ENCODE measurements at regions not wholly inside any gene's neighbourhood (a gene's known extent, or its start where the extent isn't known, plus 50 kb on each side); places are given as distances from the start of the nearest gene placed in this dataset.

DNA sequence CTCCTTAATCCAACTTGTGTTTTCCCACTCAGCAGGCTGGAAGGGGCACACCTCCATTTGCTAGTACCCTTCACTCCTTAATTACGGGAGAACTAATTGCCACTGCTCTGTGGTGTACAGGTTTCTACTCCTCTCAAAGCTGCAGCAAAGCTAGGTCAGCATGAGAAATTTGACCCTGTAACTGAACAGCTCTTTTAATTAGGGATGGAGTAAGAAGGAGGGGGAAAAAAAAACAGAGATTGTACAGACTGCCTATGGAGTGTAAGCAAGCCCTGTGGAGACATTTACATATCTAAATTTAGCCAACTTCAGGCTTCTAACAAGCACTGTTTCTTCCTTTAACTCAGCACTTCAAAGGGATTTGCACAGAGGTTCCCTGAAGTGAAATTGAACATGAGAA lies 629.7 kb upstream of the SETBP1 start:
- no peak for DNase-seq (ENCODE audit: low spot score)

GRCh38 chr18:44054514-44054913 lies 626.2 kb upstream of the SETBP1 start:
- DNase-seq (ENCODE audit: low spot score) = no peak

- DNase-seq (ENCODE audit: low spot score) = no peak
Observed at GRCh38 chr18:44060197-44060596, 620.5 kb upstream of the SETBP1 start.

- DNase-seq (ENCODE audit: low spot score) = no peak
Observed at GRCh38 chr18:44061438-44061837, 619.2 kb upstream of the SETBP1 start.

- no peak for DNase-seq (ENCODE audit: low spot score)
Observed at GRCh38 chr18:44062345-44062744, 618.3 kb upstream of the SETBP1 start.

- no peak for DNase-seq (ENCODE audit: low spot score)
Observed at GRCh38 chr18:44065206-44065605, 615.5 kb upstream of the SETBP1 start.

- DNase-seq (ENCODE audit: low spot score) = no peak
Observed at GRCh38 chr18:44066541-44066940, 614.1 kb upstream of the SETBP1 start.

DNA sequence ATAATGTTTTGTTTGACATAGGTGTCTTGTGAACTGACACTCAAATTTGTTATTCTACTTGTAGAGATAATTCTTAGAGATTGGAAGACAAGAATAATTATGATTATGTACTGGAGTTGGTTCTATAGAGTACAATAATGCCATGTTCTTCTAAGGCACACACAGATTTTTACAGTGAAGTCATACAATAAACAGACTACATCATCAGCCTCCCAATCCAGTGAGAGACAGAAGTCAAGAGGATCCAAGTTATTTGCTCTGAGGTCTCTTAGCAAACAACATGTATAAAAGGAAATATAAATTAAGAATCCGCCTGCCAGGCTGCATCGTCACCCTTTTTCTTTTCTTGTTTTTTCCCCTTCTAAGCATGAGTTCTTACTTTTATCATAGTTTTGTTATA lies 613.5 kb upstream of the SETBP1 start:
- no peak for DNase-seq (ENCODE audit: low spot score)

GRCh38 chr18:44075038-44075437 lies 605.6 kb upstream of the SETBP1 start:
- DNase-seq (ENCODE audit: low spot score) = no peak

- peak; percentile 45 for DNase-seq (ENCODE audit: low spot score)
Observed at GRCh38 chr18:44079606-44080005, 601.1 kb upstream of the SETBP1 start.

DNA sequence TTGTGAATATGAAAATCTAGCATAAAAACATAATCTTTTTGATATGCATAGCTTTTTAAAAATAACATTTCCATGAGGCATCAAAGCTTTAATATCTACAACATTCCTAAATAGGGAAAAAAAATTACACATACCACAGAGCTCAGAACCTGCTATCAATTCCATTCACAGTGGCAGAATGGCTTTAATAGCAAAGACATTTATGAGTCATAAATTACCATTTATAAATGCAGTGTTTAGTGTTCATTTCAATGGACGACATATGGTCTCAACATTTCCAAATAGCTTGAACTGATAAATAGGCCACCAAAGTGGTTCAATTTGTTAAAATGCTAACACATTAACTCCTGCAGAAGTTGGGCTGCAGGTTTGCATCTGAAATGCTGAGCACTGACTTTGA lies 600.6 kb upstream of the SETBP1 start:
- no peak for DNase-seq (ENCODE audit: low spot score)

DNA sequence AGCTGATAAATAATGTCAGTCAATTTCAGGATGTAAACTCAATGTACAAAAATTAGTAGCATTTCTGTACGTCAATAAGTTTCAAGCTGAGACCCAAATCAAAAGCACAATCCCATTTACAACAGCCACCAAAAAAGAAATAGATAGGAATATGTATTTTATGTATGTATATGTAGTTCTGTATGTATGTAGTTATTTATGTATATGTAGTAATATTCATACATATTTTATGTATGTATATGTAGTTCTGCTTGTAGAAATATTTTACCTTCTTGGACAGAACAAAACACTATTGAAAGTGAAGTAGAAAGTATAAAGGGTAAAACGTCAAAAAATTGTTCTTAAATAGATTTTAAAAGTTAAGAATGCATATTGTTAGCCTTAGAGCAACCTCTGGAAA lies 591.0 kb upstream of the SETBP1 start:
- DNase-seq (ENCODE audit: low spot score) = no peak

- DNase-seq (ENCODE audit: low spot score) = no peak
Observed at GRCh38 chr18:44090453-44090852, 590.2 kb upstream of the SETBP1 start.

DNA sequence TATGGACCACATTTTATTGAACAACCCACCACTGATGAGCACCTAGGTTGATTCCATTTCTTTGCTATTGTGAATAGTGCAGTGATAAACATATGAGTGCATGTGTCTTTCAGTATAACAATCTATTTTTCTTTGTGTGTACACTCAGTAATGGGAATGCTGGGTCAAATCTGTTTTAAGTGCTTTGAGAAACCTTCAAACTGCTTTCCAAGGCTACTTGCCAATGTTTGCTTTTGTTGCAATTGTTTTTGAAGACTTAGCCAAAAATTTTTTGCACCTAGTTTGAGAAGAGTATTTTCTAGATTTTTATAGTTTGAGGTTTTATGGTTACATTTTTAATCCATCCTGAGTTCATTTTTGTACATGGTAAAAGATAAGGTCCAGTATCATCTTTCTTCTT lies 587.4 kb upstream of the SETBP1 start:
- no peak for DNase-seq (ENCODE audit: low spot score)

GRCh38 chr18:44096016-44096415 lies 584.7 kb upstream of the SETBP1 start:
- DNase-seq (ENCODE audit: low spot score) = no peak

DNA sequence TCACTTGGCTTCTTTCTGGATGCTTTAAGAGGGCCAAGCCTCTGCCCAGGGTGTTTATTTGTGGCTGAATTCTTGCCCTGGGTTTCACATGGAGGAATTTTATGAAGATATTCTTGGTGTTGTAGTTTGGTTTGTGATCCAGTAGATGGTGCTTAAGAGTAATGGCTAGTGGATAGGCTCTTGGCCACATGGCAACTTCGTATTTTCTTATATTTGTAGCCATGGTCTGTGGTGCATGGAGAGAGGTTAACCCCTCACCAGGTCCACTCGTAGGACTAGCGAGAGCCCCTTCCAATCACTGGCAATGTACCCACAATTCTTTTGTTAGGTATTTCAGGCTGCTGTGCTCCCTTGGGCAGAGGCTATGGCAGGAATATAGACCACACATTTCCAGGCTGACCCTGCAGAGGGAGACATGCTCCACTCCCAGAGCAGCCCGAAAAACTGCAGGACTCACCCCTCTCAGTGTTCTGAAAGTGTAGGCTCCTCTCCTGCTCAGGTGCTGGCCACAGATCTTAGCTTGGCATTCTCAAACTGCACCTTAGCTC lies 582.1 kb upstream of the SETBP1 start:
- no peak for DNase-seq (ENCODE audit: low spot score)

DNA sequence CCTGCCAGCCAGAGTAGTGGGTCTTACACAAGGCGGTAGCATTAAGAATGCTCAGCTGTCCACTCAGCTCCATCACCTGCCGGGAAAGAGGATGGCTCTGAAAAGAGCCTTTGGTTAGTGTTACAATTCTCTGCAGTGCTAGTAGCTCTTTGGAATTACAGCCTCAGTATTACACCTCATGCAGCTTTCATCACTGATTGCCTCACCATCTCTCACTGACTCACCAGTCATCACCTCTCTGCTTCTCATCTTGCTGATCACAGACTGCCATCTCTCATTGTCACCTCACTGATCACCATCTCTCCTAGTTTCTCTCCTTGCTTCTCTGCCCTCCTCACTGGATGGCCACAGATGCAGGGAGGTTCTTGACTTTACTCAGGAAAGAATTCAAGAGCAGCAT lies 573.5 kb upstream of the SETBP1 start:
- no peak for DNase-seq (ENCODE audit: low spot score)

DNA sequence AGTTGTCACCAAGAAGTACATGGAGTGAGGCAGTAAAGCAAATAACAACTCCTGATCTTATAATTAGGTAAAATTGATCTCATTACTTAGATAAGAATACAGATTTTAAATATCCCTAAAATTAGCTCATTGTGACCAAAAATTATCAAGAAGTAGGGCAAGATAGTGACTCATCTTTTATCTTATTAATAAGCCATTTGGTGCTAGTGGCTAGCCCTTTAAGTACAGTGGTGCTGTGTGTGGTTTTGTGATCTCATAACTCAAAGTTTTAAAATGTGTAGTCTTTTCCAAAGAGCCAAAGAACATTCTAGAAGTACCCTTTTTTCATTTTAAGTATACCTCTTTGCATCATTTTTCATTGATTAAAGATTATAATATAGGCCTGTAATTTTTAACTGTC lies 569.4 kb upstream of the SETBP1 start:
- no peak for DNase-seq (ENCODE audit: low spot score)

- no peak for DNase-seq (ENCODE audit: low spot score)
Observed at GRCh38 chr18:44117821-44118220, 562.9 kb upstream of the SETBP1 start.

DNA sequence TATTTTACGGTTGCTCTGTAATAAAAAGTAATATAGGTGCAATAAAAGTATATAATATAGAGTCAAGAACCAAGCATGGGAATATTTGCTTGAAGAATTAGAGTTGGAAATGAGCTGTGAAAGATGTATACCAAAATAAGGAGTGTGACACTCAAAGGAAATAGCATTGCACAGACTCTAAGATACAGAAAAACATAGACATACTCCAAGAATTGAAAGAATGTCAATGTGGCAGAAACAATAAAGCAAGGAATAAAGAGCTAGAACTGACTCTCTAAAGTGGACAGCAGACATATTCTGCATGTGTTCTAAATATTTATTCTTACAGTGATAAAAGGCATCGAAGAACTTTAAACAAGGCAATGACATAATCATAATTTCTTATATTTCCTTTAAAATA lies 561.1 kb upstream of the SETBP1 start:
- no peak for DNase-seq (ENCODE audit: low spot score)

- no peak for DNase-seq (ENCODE audit: low spot score)
Observed at GRCh38 chr18:44123743-44124142, 556.9 kb upstream of the SETBP1 start.

- DNase-seq (ENCODE audit: low spot score) = no peak
Observed at GRCh38 chr18:44125446-44125845, 555.2 kb upstream of the SETBP1 start.

DNA sequence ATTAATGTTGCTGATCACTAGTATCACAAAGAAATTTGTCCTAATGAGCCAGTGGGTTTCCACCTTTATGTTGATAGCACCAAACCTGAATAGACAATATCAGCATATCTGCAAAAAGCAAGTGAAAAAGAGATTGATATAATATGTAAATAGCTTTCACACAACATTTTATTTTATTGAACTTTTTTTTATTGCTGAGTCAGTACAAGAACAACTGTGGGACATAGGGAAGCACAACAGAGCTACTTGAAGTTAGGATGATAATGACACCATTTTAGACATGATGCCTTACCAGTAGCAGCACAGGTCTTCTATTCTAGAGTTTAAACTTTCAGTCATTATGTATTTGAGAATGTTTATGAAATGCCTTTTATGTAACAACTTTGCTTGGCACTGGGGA lies 554.1 kb upstream of the SETBP1 start:
- DNase-seq (ENCODE audit: low spot score) = no peak

DNA sequence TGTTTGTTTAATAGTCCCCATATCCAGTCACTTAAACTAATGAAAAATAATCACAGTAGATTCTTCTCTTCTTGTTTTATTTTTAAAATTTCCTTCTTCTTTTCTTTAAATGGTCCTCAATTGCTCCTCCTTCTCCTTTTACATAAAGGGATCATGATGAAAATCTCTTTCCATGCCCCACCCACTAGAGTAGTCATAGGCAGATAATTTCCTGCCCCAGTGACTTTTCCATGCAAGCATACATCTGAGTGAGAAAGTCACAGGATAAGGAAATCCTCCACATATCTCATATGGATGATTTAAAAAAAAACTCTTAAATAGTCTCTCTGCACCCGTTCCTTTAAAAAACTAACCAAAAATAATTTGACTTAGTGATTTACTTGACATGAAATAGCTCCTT lies 552.3 kb upstream of the SETBP1 start:
- DNase-seq (ENCODE audit: low spot score) = no peak

All from A172 (cell line).